ENCODE measurements at regions not wholly inside any gene's neighbourhood (a gene's known extent, or its start where the extent isn't known, plus 50 kb on each side); places are given as distances from the start of the nearest gene placed in this dataset.

GRCh38 chr12:77344651-77345050 is 279.3 kb upstream of the E2F7 start:
- Histone ChIP-seq H3K4me1 (no peaks in the 10 kb centered on the region), H3K27me3 (ENCODE audit: low read depth) (no peaks in the 10 kb centered on the region), H3K36me3 (no peaks in the 10 kb centered on the region), H3K27ac (no peak overlapping the region), H3K9me3 (no peaks in the 10 kb centered on the region), H3K4me3 (no peak overlapping the region)
- intact Hi-C loops (cut with DNase I), result no loop called here
- no peak for TF ChIP-seq CTCF (IDR thresholded peaks at IDR 0.05)
- no peak for ATAC-seq
- DNase-seq, result no peak

- no peaks in the 10 kb centered on the region for H3K9me3 ChIP-seq
- H3K27me3 ChIP-seq (ENCODE audit: low read depth), result no peaks in the 10 kb centered on the region
- no peak for ATAC-seq
- TF ChIP-seq CTCF (IDR thresholded peaks at IDR 0.05), result no peak
- no peak overlapping the region for H3K27ac ChIP-seq
- no peaks in the 10 kb centered on the region for H3K36me3 ChIP-seq
- intact Hi-C loops (cut with DNase I), result no loop called here
- DNase-seq, result no peak
- H3K4me1 ChIP-seq, result no peaks in the 10 kb centered on the region
- no peak overlapping the region for H3K4me3 ChIP-seq
These were observed 277.9 kb upstream of the E2F7 start for GRCh38 chr12:77343291-77343690.

- intact Hi-C loops (cut with DNase I), result no loop called here
- Histone ChIP-seq H3K4me1 (no peaks in the 10 kb centered on the region), H3K9me3 (no peaks in the 10 kb centered on the region), H3K27me3 (ENCODE audit: low read depth) (no peaks in the 10 kb centered on the region), H3K27ac (no peak overlapping the region), H3K36me3 (no peaks in the 10 kb centered on the region), H3K4me3 (no peak overlapping the region)
- no peak for TF ChIP-seq CTCF (IDR thresholded peaks at IDR 0.05)
- ATAC-seq (no peak), DNase-seq (no peak)
These were observed 276.9 kb upstream of the E2F7 start for GRCh38 chr12:77342253-77342652.

GRCh38 chr12:77339610-77340009 is 274.2 kb upstream of the E2F7 start:
- no peak for TF ChIP-seq CTCF (IDR thresholded peaks at IDR 0.05)
- Histone ChIP-seq H3K9me3 (no peaks in the 10 kb centered on the region), H3K27me3 (ENCODE audit: low read depth) (no peaks in the 10 kb centered on the region), H3K4me1 (no peaks in the 10 kb centered on the region), H3K4me3 (no peak overlapping the region), H3K36me3 (no peaks in the 10 kb centered on the region), H3K27ac (no peak overlapping the region)
- DNase-seq (no peak), ATAC-seq (no peak)
- intact Hi-C loops (cut with DNase I), result no loop called here

- DNase-seq (no peak), ATAC-seq (no peak)
- Histone ChIP-seq H3K27ac (no peak overlapping the region), H3K4me3 (no peak overlapping the region), H3K27me3 (ENCODE audit: low read depth) (no peaks in the 10 kb centered on the region), H3K4me1 (no peaks in the 10 kb centered on the region), H3K36me3 (no peaks in the 10 kb centered on the region), H3K9me3 (no peaks in the 10 kb centered on the region)
- intact Hi-C loops (cut with DNase I), result no loop called here
- TF ChIP-seq CTCF (IDR thresholded peaks at IDR 0.05), result no peak
These were observed 272.0 kb upstream of the E2F7 start for GRCh38 chr12:77337362-77337761.

- no peaks in the 10 kb centered on the region for H3K27me3 ChIP-seq (ENCODE audit: low read depth)
- H3K36me3 ChIP-seq, result no peaks in the 10 kb centered on the region
- DNase-seq, result no peak
- H3K9me3 ChIP-seq, result no peaks in the 10 kb centered on the region
- intact Hi-C loops (cut with DNase I), result no loop called here
- no peak for TF ChIP-seq CTCF (IDR thresholded peaks at IDR 0.05)
- no peak overlapping the region for H3K27ac ChIP-seq
- no peak overlapping the region for H3K4me3 ChIP-seq
- H3K4me1 ChIP-seq, result no peaks in the 10 kb centered on the region
- ATAC-seq, result no peak
These were observed 269.4 kb upstream of the E2F7 start for GRCh38 chr12:77334806-77335205.

All from lower lobe of right lung (tissue), 2 donors.